Keratinocyte (primary cell): ENCODE measurements at regions not wholly inside any gene's neighbourhood (a gene's known extent, or its start where the extent isn't known, plus 50 kb on each side); places are given as distances from the start of the nearest gene placed in this dataset.

Experiments
- EZH2 ChIP-seq: IDR thresholded peaks from one replicate; pipeline ENCODE4 v1.6.1; 2012; ENCODE audit warnings: inconsistent platforms, mild to moderate bottlenecking, low read length, moderate library complexity
- TF ChIP-seq, protein P1 (sequence below), 3 experiments: IDR thresholded peaks in 1 of 3; conservative IDR thresholded peaks in 1 of 3; optimal IDR thresholded peaks in 1 of 3; 2 replicates in 2 of 3; 3 replicates in 1 of 3; pipeline versions ENCODE3 to v1.5.1; 2011; ENCODE audit warnings: low read length in 3 of 3, mild to moderate bottlenecking in 3 of 3, moderate library complexity in 2 of 3, control low read depth in 1 of 3, inconsistent platforms in 1 of 3; ENCODE audit not compliant: insufficient read depth in 2 of 3; ENCODE audit errors: extremely low read depth in 1 of 3

DNA sequence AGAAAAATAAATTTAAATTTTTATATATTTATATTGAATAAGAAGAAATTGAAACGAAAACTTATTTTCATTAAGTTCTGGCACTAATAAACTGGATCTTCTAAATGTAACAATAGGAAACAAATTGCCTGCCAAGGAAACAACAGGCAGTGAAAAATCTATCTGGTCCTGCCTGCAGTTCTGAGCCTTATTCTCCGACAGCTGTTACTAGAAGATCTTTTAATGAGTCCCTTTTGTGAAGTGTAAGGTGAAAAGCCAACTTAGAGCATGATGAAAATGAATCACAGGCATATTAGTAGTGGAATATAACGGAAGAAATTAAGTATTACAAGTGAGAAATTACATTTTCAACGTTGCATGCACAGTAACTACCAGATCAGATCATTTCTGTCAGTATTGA is 1002.7 kb upstream of the PCDH20 start:
- TF ChIP-seq, protein P1, sequence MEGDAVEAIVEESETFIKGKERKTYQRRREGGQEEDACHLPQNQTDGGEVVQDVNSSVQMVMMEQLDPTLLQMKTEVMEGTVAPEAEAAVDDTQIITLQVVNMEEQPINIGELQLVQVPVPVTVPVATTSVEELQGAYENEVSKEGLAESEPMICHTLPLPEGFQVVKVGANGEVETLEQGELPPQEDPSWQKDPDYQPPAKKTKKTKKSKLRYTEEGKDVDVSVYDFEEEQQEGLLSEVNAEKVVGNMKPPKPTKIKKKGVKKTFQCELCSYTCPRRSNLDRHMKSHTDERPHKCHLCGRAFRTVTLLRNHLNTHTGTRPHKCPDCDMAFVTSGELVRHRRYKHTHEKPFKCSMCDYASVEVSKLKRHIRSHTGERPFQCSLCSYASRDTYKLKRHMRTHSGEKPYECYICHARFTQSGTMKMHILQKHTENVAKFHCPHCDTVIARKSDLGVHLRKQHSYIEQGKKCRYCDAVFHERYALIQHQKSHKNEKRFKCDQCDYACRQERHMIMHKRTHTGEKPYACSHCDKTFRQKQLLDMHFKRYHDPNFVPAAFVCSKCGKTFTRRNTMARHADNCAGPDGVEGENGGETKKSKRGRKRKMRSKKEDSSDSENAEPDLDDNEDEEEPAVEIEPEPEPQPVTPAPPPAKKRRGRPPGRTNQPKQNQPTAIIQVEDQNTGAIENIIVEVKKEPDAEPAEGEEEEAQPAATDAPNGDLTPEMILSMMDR (optimal IDR thresholded peaks at IDR 0.05 in 1 of 3, IDR thresholded peaks at IDR 0.05 in 1 of 3, conservative IDR thresholded peaks at IDR 0.05 in 1 of 3; ENCODE audit: extremely low read depth in 1 of 3, insufficient read depth in 2 of 3, low read length in 3 of 3), result no peak
- no peak for TF ChIP-seq EZH2
